ENCODE measurements at regions not wholly inside any gene's neighbourhood (a gene's known extent, or its start where the extent isn't known, plus 50 kb on each side); places are given as distances from the start of the nearest gene placed in this dataset.
"Not testable (repeated sequence)": the region's sequence is repeated elsewhere in the genome, so short reads cannot be mapped to it uniquely, and the experiment has no call there.

DNA sequence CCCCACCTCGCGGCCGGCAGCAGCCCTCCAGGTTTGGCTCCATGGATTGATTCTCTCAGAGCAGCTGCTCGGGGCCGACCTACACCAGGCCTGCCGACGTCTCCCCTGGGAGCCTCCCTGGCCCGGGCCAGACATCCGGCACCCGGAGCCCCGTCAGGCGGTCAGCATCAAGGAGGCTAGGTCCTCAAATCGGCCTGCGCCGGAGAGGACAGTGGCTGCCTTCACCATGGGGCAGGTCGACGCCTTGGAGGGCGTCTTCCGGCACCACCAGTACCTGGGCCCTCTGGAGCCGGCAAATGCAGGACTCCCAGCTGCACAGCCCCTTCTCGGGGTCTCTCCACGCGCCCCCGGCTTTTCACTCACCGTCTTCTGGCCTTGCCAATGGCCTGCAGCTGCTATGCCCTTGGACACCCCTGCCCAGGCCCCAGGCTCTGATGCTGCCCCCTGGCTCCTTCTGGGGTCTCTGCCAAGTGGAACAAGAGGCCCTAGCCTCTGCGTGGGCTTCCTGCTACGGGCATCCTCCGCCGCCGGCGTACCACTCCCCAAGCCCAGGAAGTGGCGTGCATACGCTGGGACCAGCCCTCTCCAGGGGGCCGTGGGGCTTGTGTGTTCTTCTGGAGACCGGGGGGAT, 341.8 kb downstream of the MAGEB5 start:
- Histone ChIP-seq H3K27me3 (no peaks in the 10 kb centered on the region), H3K4me3 (peak overlapping the region in 1 of 2 donors; percentile 23), H3K36me3 (ENCODE audit: low read depth, missing control alignments) (no peaks in the 10 kb centered on the region), H3K27ac (no peak overlapping the region), H3K9me3 (no peaks in the 10 kb centered on the region), H3K4me1 (no peaks in the 10 kb centered on the region)
- TF ChIP-seq, protein P1, sequence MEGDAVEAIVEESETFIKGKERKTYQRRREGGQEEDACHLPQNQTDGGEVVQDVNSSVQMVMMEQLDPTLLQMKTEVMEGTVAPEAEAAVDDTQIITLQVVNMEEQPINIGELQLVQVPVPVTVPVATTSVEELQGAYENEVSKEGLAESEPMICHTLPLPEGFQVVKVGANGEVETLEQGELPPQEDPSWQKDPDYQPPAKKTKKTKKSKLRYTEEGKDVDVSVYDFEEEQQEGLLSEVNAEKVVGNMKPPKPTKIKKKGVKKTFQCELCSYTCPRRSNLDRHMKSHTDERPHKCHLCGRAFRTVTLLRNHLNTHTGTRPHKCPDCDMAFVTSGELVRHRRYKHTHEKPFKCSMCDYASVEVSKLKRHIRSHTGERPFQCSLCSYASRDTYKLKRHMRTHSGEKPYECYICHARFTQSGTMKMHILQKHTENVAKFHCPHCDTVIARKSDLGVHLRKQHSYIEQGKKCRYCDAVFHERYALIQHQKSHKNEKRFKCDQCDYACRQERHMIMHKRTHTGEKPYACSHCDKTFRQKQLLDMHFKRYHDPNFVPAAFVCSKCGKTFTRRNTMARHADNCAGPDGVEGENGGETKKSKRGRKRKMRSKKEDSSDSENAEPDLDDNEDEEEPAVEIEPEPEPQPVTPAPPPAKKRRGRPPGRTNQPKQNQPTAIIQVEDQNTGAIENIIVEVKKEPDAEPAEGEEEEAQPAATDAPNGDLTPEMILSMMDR (IDR thresholded peaks at IDR 0.05): no peak
- intact Hi-C loops (cut with DNase I; ENCODE audit: low total_unique reads): no loop called here
- 75% methylated on average over 19 of the region's 35 CpGs; no CpG with 5 or more reads in 1 of the 2 donors for WGBS, 2 donors
- DNase-seq: no peak

DNA sequence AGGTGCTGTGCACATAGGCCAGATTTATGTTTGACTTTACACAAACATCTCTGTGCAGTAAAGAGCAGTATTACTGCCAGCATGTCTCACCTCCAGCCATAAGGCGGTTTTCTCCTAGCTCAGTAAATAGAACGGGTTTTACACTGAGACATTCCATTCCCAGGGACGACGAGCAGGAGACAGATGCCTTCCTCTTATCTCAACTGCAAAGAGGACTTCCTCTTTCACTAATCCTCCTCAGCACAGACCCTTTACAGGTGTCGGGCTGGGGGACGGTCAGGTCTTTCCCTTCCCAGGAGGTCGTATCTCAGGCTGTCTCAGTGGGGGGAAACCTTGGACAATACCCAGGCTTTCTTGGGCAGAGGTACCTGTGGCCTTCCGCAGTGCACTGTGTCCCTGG, 309.8 kb downstream of the MAGEB5 start:
- H3K9me3 ChIP-seq; H3K36me3 ChIP-seq (ENCODE audit: low read depth, missing control alignments); H3K27ac ChIP-seq; H3K27me3 ChIP-seq; H3K4me1 ChIP-seq; intact Hi-C loops (cut with DNase I; ENCODE audit: low total_unique reads); H3K4me3 ChIP-seq; DNase-seq: not testable (repeated sequence)
- 44 to 47% methylated on average over 5 to 7 of the region's 8 CpGs for WGBS, 2 donors

GRCh38 chrX:26522501-26522900, 306.5 kb downstream of the MAGEB5 start:
- TF ChIP-seq, protein P1 (IDR thresholded peaks at IDR 0.05): no peak
- TF ChIP-seq POLR2A (IDR thresholded peaks at IDR 0.05): no peak
- H3K27me3 ChIP-seq: no peaks in the 10 kb centered on the region
- WGBS, 2 donors: 79 to 87% methylated on average over 2 of the region's 2 CpGs
- no peaks in the 10 kb centered on the region for H3K36me3 ChIP-seq (ENCODE audit: low read depth, missing control alignments)
- no peaks in the 10 kb centered on the region for H3K4me1 ChIP-seq
- no peaks in the 10 kb centered on the region for H3K9me3 ChIP-seq
- intact Hi-C loops (cut with DNase I; ENCODE audit: low total_unique reads): no loop called here
- DNase-seq: no peak
- H3K27ac ChIP-seq: no peak overlapping the region
- H3K4me3 ChIP-seq: no peak overlapping the region

- 80% methylated on average over 5 of the region's 5 CpGs for WGBS, 2 donors
- H3K4me3 ChIP-seq: no peak overlapping the region
- no peaks in the 10 kb centered on the region for H3K9me3 ChIP-seq
- no peak overlapping the region for H3K27ac ChIP-seq
- intact Hi-C loops (cut with DNase I; ENCODE audit: low total_unique reads): no loop called here
- no peaks in the 10 kb centered on the region for H3K27me3 ChIP-seq
- TF ChIP-seq, protein P1 (IDR thresholded peaks at IDR 0.05): no peak
- no peak for TF ChIP-seq POLR2A (IDR thresholded peaks at IDR 0.05)
- H3K36me3 ChIP-seq (ENCODE audit: low read depth, missing control alignments): no peaks in the 10 kb centered on the region
- DNase-seq: no peak
- no peaks in the 10 kb centered on the region for H3K4me1 ChIP-seq
These were observed 295.8 kb downstream of the MAGEB5 start for GRCh38 chrX:26511589-26512363.

DNA sequence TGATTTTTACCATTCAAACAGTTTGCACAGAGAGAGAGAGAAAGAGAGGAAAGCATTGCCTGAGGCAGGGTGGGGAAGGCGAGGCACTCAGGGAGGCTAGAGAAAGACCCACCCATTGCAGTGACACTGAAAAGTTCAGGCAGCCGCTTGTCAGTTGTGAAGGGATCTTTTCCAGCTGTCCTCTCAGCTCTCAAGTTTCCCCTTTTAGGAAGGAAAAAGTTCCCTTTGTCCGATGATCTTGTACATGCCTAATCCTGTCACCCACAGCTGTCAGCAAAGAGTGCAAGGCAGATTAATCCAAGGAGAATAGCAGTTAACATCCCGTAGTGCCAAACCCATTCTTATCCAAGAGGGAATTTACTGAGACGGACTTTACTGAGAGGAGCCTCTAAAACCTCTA, 255.0 kb downstream of the MAGEB5 start:
- 82 to 90% methylated on average over 5 of the region's 5 CpGs for WGBS, 2 donors
- H3K4me1 ChIP-seq: no peaks in the 10 kb centered on the region
- no peak for DNase-seq
- no peaks in the 10 kb centered on the region for H3K9me3 ChIP-seq
- H3K27me3 ChIP-seq: no peaks in the 10 kb centered on the region
- H3K4me3 ChIP-seq: no peak overlapping the region
- no peak overlapping the region for H3K27ac ChIP-seq
- intact Hi-C loops (cut with DNase I; ENCODE audit: low total_unique reads): no loop called here
- no peak for TF ChIP-seq POLR2A (IDR thresholded peaks at IDR 0.05)
- TF ChIP-seq, protein P1 (IDR thresholded peaks at IDR 0.05): no peak
- H3K36me3 ChIP-seq (ENCODE audit: low read depth, missing control alignments): no peaks in the 10 kb centered on the region
